Hepatocyte (in vitro differentiated cells): ENCODE measurements at regions not wholly inside any gene's neighbourhood (a gene's known extent, or its start where the extent isn't known, plus 50 kb on each side); places are given as distances from the start of the nearest gene placed in this dataset.

Experiments
- EZH2 ChIP-seq: fragments of 200-600 bp; sonication (generic); IDR thresholded peaks from 2 replicates; pipeline ENCODE4 v1.6.1; 2016; ENCODE audit warnings: antibody characterized with exemption, mild to moderate bottlenecking, borderline replicate concordance
- EZH2phosphoT487 ChIP-seq: fragments of 200-600 bp; sonication (generic); IDR thresholded peaks from one replicate; pipeline ENCODE4 v1.6.1; 2018; ENCODE audit warnings: antibody characterized with exemption, mild to moderate bottlenecking, low read depth, moderate library complexity; ENCODE audit not compliant: unreplicated experiment, severe bottlenecking
- TF ChIP-seq, protein P1 (sequence below): fragments of 200-600 bp; sonication (generic); IDR thresholded peaks from 2 replicates; pipeline ENCODE4 v1.5.1; 2016; ENCODE audit warnings: antibody characterized with exemption, mild to moderate bottlenecking; ENCODE audit not compliant: poor library complexity

DNA sequence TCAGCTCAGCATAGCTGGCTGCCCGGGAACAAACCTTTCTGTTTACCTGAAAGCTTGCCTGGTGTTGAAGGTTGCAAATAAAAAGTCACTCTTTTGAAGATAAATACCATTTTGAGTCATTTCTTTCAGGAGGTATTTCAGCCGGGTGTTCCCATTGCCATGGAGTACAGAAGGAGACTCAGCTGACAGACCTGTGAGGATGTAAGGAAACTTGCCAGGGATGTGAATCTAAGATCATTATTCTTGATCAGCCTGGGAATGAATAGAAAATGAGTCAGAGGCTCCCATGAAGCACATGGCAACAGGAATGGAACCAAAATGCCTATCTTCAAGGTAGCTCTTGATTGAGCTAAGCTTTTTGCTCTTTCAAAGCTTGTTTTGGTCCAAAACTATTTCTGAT, 231.2 kb downstream of the CYRIA start:
- TF ChIP-seq EZH2phosphoT487 (no peak), EZH2 (no peak)
- TF ChIP-seq, protein P1, sequence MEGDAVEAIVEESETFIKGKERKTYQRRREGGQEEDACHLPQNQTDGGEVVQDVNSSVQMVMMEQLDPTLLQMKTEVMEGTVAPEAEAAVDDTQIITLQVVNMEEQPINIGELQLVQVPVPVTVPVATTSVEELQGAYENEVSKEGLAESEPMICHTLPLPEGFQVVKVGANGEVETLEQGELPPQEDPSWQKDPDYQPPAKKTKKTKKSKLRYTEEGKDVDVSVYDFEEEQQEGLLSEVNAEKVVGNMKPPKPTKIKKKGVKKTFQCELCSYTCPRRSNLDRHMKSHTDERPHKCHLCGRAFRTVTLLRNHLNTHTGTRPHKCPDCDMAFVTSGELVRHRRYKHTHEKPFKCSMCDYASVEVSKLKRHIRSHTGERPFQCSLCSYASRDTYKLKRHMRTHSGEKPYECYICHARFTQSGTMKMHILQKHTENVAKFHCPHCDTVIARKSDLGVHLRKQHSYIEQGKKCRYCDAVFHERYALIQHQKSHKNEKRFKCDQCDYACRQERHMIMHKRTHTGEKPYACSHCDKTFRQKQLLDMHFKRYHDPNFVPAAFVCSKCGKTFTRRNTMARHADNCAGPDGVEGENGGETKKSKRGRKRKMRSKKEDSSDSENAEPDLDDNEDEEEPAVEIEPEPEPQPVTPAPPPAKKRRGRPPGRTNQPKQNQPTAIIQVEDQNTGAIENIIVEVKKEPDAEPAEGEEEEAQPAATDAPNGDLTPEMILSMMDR = no peak
